HG02642 (cell line): ENCODE measurements at regions not wholly inside any gene's neighbourhood (a gene's known extent, or its start where the extent isn't known, plus 50 kb on each side); places are given as distances from the start of the nearest gene placed in this dataset.
"Not testable (repeated sequence)": the region's sequence is repeated elsewhere in the genome, so short reads cannot be mapped to it uniquely, and the experiment has no call there.

Experiments used
- ATAC-seq: cut with Tn5 transposase; IDR thresholded peaks from one replicate; pipeline ENCODE4 v1.9.1; 2021; ENCODE audit warnings: mild to moderate bottlenecking; ENCODE audit not compliant: unreplicated experiment, poor library complexity

GRCh38 chr2:19000776-19001175, 357.6 kb downstream of the OSR1 start:
- no peak for ATAC-seq

GRCh38 chr2:18999198-18999597, 359.2 kb downstream of the OSR1 start:
- ATAC-seq: no peak

GRCh38 chr2:18998491-18998890, 359.9 kb downstream of the OSR1 start:
- no peak for ATAC-seq

- no peak for ATAC-seq
Measured at GRCh38 chr2:18993756-18994338, 364.6 kb downstream of the OSR1 start.

GRCh38 chr2:18991177-18992168, 366.9 kb downstream of the OSR1 start:
- no peak for ATAC-seq

- no peak for ATAC-seq
Measured at GRCh38 chr2:18988631-18989232, 369.7 kb downstream of the OSR1 start.

GRCh38 chr2:18987592-18988073, 370.8 kb downstream of the OSR1 start:
- ATAC-seq: no peak

- no peak for ATAC-seq
Measured at GRCh38 chr2:18987016-18987415, 371.4 kb downstream of the OSR1 start.

- ATAC-seq: no peak
Measured at GRCh38 chr2:18986046-18986445, 372.4 kb downstream of the OSR1 start.

GRCh38 chr2:18980786-18981430, 377.5 kb downstream of the OSR1 start:
- no peak for ATAC-seq

GRCh38 chr2:18980104-18980785, 378.2 kb downstream of the OSR1 start:
- ATAC-seq: no peak

- ATAC-seq: no peak
Measured at GRCh38 chr2:18977409-18977808, 381.0 kb downstream of the OSR1 start.

- ATAC-seq: peak; percentile 79
Measured at GRCh38 chr2:18976168-18976961, 382.1 kb downstream of the OSR1 start.

GRCh38 chr2:18975506-18976167, 382.8 kb downstream of the OSR1 start:
- no peak for ATAC-seq

- ATAC-seq: no peak
Measured at GRCh38 chr2:18971628-18972027, 382.3 kb upstream of the NT5C1B start.

GRCh38 chr2:18971069-18971378, 381.7 kb upstream of the NT5C1B start:
- ATAC-seq: no peak

GRCh38 chr2:18966131-18966530, 376.8 kb upstream of the NT5C1B start:
- no peak for ATAC-seq

- ATAC-seq: not testable (repeated sequence)
Measured at GRCh38 chr2:18963739-18964256, 374.4 kb upstream of the NT5C1B start.

- no peak for ATAC-seq
Measured at GRCh38 chr2:18961991-18962421, 372.6 kb upstream of the NT5C1B start.
